Loucy (cell line): ENCODE measurements at regions not wholly inside any gene's neighbourhood (a gene's known extent, or its start where the extent isn't known, plus 50 kb on each side); places are given as distances from the start of the nearest gene placed in this dataset.

Source experiments
- H2AFZ ChIP-seq: fragments of 200-600 bp; sonication (generic); 2 replicates; pipeline ENCODE4 v1.6.0; 2016; ENCODE audit warnings: antibody characterized with exemption, mild to moderate bottlenecking, low read length, moderate library complexity
- H3F3A ChIP-seq: fragments of 200-600 bp; 2 replicates; pipeline ENCODE4 v1.6.0; 2016; ENCODE audit warnings: antibody characterized with exemption, low read depth, mild to moderate bottlenecking
- H3K27me3 ChIP-seq: fragments of 200-600 bp; sonication (generic); 2 replicates; pipeline ENCODE4 v1.6.1; 2014; ENCODE audit warnings: low read length, mild to moderate bottlenecking; ENCODE audit not compliant: insufficient read depth, poor library complexity, severe bottlenecking
- H3K36me3 ChIP-seq: fragments of 200-600 bp; sonication (generic); 2 replicates; pipeline ENCODE4 v1.6.1; 2016; ENCODE audit warnings: low read length; ENCODE audit not compliant: insufficient read depth
- H3K4me1 ChIP-seq: fragments of 200-600 bp; sonication (generic); 2 replicates; pipeline ENCODE4 v1.5.1; 2014; ENCODE audit warnings: low read length, mild to moderate bottlenecking; ENCODE audit not compliant: insufficient read depth, poor library complexity, severe bottlenecking
- H3K4me2 ChIP-seq: fragments of 200-600 bp; sonication (generic); 2 replicates; pipeline ENCODE4 v1.6.0; 2014; ENCODE audit warnings: antibody characterized with exemption, low read length, low read depth, mild to moderate bottlenecking; ENCODE audit not compliant: poor library complexity, severe bottlenecking
- H3K4me3 ChIP-seq: fragments of 200-600 bp; sonication (generic); 2 replicates; pipeline ENCODE4 v1.5.1; 2014; ENCODE audit warnings: low read length, mild to moderate bottlenecking, mixed read lengths; ENCODE audit not compliant: poor library complexity, severe bottlenecking
- H3K79me2 ChIP-seq: fragments of 200-600 bp; sonication (generic); 2 replicates; pipeline ENCODE4 v1.6.1; 2014; ENCODE audit warnings: low read length; ENCODE audit not compliant: insufficient read depth
- H3K9ac ChIP-seq: fragments of 200-600 bp; sonication (generic); 2 replicates; pipeline ENCODE4 v1.6.0; 2014; ENCODE audit warnings: mild to moderate bottlenecking, low read depth, low read length, moderate library complexity; ENCODE audit not compliant: poor library complexity, severe bottlenecking
- H3K9me2 ChIP-seq: fragments of 200-600 bp; sonication (generic); replicated peaks from 2 replicates; pipeline ENCODE4 v1.6.1; 2016; ENCODE audit warnings: low read depth, low read length, mixed read lengths
- H3K9me3 ChIP-seq: fragments of 200-600 bp; sonication (generic); 2 replicates; pipeline ENCODE4 v1.6.1; 2014; ENCODE audit warnings: mild to moderate bottlenecking, antibody characterized with exemption, low read length, low read depth; ENCODE audit not compliant: insufficient read depth
- H4K20me1 ChIP-seq: fragments of 200-600 bp; sonication (generic); 2 replicates; pipeline ENCODE4 v1.6.0; 2014; ENCODE audit warnings: antibody characterized with exemption, low read length, mild to moderate bottlenecking; ENCODE audit not compliant: insufficient read depth, poor library complexity, severe bottlenecking
- EZH2phosphoT487 ChIP-seq: fragments of 200-600 bp; IDR thresholded peaks from 2 replicates; pipeline ENCODE4 v1.6.1; 2018; ENCODE audit warnings: antibody characterized with exemption, mild to moderate bottlenecking, moderate library complexity, borderline replicate concordance
- TF ChIP-seq, protein P1 (sequence below): fragments of 200-600 bp; sonication (generic); conservative IDR thresholded peaks from 2 replicates; pipeline ENCODE4 v1.5.1; 2014; ENCODE audit warnings: mild to moderate bottlenecking, antibody characterized with exemption, low read length

DNA sequence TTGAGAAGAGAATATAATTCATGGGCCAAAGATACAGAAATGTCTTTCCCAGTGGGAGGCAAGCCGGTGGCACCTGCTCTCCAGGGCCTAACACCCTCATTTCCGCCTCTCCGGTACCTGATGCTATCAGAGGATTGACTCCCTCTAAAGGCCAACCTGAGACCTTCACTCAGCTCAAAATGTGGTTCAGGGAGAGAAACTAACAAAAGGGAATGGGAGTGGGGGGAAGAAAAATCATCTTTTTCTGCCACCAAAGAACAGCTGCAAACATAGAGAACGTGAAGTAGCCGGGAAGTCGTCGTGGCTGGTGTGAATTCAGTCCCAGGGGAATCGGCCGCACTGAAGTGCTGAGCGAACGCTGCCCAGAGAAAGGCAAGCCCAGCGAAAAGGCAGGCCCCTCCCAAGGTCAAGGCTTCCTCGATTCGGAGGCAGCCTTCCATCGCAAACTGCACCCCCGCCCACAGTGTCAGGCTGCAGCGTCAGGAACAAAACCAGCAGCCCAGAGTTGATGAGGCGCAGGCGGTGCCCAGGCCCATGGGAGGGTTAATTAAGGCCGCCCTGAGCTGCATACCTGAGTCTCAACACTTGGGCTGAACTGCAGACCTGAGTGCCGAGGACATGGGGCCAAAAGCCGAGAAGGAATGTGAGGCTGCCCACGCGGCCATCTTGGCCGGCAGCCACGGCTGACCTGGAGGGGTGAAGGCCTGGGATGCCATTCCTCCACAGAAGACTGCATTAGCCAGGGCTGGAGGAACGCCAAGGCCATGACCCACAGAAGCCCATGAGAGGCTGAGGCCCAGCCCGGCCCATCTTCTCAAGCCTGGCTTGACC, 160.2 kb downstream of the PSMG1 start:
- no peak for TF ChIP-seq EZH2phosphoT487
- TF ChIP-seq, protein P1, sequence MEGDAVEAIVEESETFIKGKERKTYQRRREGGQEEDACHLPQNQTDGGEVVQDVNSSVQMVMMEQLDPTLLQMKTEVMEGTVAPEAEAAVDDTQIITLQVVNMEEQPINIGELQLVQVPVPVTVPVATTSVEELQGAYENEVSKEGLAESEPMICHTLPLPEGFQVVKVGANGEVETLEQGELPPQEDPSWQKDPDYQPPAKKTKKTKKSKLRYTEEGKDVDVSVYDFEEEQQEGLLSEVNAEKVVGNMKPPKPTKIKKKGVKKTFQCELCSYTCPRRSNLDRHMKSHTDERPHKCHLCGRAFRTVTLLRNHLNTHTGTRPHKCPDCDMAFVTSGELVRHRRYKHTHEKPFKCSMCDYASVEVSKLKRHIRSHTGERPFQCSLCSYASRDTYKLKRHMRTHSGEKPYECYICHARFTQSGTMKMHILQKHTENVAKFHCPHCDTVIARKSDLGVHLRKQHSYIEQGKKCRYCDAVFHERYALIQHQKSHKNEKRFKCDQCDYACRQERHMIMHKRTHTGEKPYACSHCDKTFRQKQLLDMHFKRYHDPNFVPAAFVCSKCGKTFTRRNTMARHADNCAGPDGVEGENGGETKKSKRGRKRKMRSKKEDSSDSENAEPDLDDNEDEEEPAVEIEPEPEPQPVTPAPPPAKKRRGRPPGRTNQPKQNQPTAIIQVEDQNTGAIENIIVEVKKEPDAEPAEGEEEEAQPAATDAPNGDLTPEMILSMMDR = peak; percentile 52
- Histone ChIP-seq H3K9me2 (no peaks in the 10 kb centered on the region), H3K4me2 (no peak overlapping the region), H3K36me3 (no peaks in the 10 kb centered on the region), H4K20me1 (no peaks in the 10 kb centered on the region), H3K27me3 (no peaks in the 10 kb centered on the region), H3K4me3 (no peak overlapping the region), H3K79me2 (no peaks in the 10 kb centered on the region), H3F3A (no peaks in the 10 kb centered on the region), H3K9me3 (no peaks in the 10 kb centered on the region), H2AFZ (no peak overlapping the region), H3K9ac (no peak overlapping the region), H3K4me1 (peaks cover 30% of the 10 kb centered on the region)

DNA sequence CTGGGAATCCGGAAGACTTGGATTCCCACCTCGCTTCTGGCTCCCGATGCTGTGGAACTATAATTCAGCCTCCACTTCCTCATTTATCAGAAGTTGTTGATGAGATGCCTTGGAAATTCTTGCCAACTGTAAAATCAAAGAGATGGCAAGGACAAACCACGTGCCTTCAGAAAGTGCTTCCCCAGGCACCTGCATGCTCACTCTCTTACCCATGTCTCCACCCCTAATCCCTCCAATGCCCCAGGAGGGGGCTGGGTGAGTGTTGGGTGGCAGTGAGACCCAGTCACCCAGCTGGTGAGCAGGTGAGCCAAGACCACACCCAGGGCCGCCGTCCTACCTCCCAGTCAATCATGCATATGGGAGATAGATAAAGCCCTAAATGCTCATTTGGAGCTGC, 160.8 kb downstream of the PSMG1 start:
- Histone ChIP-seq H3K4me3 (no peak overlapping the region), H3K4me2 (no peak overlapping the region), H2AFZ (no peak overlapping the region), H3F3A (no peaks in the 10 kb centered on the region), H4K20me1 (no peaks in the 10 kb centered on the region), H3K9ac (no peak overlapping the region), H3K36me3 (no peaks in the 10 kb centered on the region), H3K9me2 (no peaks in the 10 kb centered on the region), H3K79me2 (no peaks in the 10 kb centered on the region), H3K4me1 (peaks cover 36% of the 10 kb centered on the region), H3K9me3 (no peaks in the 10 kb centered on the region), H3K27me3 (no peaks in the 10 kb centered on the region)
- TF ChIP-seq, protein P1 = no peak
- TF ChIP-seq EZH2phosphoT487 = no peak

DNA sequence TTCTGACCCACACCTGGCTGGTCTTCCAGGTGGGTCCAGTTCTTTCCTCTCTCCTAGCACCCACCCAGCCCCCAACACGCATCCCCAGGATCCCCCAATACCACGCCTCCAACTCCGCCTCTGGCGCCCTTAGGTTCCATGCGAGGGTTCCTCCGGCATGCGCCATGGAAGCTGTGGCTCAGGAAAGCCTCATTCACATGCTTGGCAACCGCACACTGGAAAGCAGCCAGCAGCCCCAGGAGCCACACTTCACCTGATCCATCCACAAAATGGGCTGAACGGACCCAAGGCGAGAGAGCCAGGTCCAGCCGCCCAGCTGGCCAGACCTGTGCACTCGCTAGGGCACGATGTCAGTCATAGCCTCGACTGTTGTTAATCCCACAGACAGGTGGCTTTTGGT, 161.2 kb downstream of the PSMG1 start:
- no peak overlapping the region for H2AFZ ChIP-seq
- peak overlapping the region; percentile 56 for H3K9ac ChIP-seq
- H3K9me3 ChIP-seq = no peaks in the 10 kb centered on the region
- H3K27me3 ChIP-seq = no peaks in the 10 kb centered on the region
- H3F3A ChIP-seq = no peaks in the 10 kb centered on the region
- H4K20me1 ChIP-seq = no peaks in the 10 kb centered on the region
- no peaks in the 10 kb centered on the region for H3K36me3 ChIP-seq
- peaks cover 40% of the 10 kb centered on the region for H3K4me1 ChIP-seq
- H3K79me2 ChIP-seq = no peaks in the 10 kb centered on the region
- no peak overlapping the region for H3K4me3 ChIP-seq
- no peaks in the 10 kb centered on the region for H3K9me2 ChIP-seq
- no peak overlapping the region for H3K4me2 ChIP-seq
- TF ChIP-seq, protein P1 = no peak
- no peak for TF ChIP-seq EZH2phosphoT487
